ENCODE measurements at regions not wholly inside any gene's neighbourhood (a gene's known extent, or its start where the extent isn't known, plus 50 kb on each side); places are given as distances from the start of the nearest gene placed in this dataset.

DNA sequence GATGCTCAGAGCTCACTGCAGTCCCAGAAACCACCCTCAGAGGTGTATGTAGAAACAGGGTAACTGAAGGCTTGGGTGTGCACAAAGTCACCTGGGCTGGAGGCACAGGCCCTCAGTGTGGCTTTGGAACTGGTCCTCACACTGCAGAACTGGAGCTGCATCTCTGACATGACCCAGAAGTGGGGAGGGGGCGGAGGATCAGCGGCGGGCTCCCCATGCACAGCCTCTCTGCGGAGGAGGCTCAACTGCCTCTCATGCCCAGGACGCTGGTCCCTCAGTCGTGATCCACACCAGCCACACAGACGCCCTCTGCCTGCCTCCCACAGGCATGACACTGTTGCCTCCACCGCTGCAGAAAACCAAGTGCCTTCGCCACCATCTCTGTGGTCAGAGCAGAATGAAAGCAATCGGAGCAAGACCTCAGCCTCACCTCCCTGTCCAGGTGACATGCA lies 73.7 kb downstream of the TM2D3 start (continued):
- TF ChIP-seq ZNF275 (CRISPR knock-in tag; IDR thresholded peaks at IDR 0.05; ENCODE audit: borderline replicate concordance) (no peak), KLF12 (CRISPR knock-in tag; IDR thresholded peaks at IDR 0.05; ENCODE audit: borderline replicate concordance) (no peak), ZNF343 (CRISPR knock-in tag; IDR thresholded peaks at IDR 0.05) (no peak), RELA (CRISPR knock-in tag; IDR thresholded peaks at IDR 0.05) (no peak), MBNL3 (CRISPR knock-in tag; conservative IDR thresholded peaks at IDR 0.05) (no peak), KDM3A (CRISPR knock-in tag; IDR thresholded peaks at IDR 0.05; ENCODE audit: low read depth) (no peak), TBP (CRISPR knock-in tag; IDR thresholded peaks at IDR 0.05) (no peak), NRL (CRISPR knock-in tag; IDR thresholded peaks at IDR 0.05; ENCODE audit: borderline replicate concordance) (peak; percentile 63; the same call in 1 of the 2 replicates), ZSCAN31 (CRISPR knock-in tag; IDR thresholded peaks at IDR 0.05; ENCODE audit: low read depth) (no peak), SKIL (CRISPR knock-in tag; IDR thresholded peaks at IDR 0.05; ENCODE audit: borderline replicate concordance) (no peak), PCBP2 (optimal IDR thresholded peaks at IDR 0.05; ENCODE audit: low read depth, low read length, poor library complexity, severe bottlenecking) (no peak), SUZ12 (IDR thresholded peaks at IDR 0.05; ENCODE audit: low read depth, low read length) (no peak), ZNF720 (CRISPR knock-in tag; IDR thresholded peaks at IDR 0.05) (no peak), RBM39 (IDR thresholded peaks at IDR 0.05; ENCODE audit: low read depth, low read length, poor library complexity, severe bottlenecking) (no peak), ZNF619 (CRISPR knock-in tag; IDR thresholded peaks at IDR 0.05) (no peak), BRD4 (CRISPR knock-in tag; IDR thresholded peaks at IDR 0.05) (no peak), NFIC (IDR thresholded peaks at IDR 0.05; ENCODE audit: low read length) (no peak), FOXO1 (CRISPR knock-in tag; IDR thresholded peaks at IDR 0.05) (no peak), PAWR (CRISPR knock-in tag; IDR thresholded peaks at IDR 0.05; ENCODE audit: borderline replicate concordance) (no peak), ZNF331 (CRISPR knock-in tag; IDR thresholded peaks at IDR 0.05) (0 out of 2 replicates have a peak, but pooled peaks have one; percentile 29), RXRB (CRISPR knock-in tag; IDR thresholded peaks at IDR 0.05; ENCODE audit: borderline replicate concordance) (no peak)
- TF ChIP-seq, protein P1, sequence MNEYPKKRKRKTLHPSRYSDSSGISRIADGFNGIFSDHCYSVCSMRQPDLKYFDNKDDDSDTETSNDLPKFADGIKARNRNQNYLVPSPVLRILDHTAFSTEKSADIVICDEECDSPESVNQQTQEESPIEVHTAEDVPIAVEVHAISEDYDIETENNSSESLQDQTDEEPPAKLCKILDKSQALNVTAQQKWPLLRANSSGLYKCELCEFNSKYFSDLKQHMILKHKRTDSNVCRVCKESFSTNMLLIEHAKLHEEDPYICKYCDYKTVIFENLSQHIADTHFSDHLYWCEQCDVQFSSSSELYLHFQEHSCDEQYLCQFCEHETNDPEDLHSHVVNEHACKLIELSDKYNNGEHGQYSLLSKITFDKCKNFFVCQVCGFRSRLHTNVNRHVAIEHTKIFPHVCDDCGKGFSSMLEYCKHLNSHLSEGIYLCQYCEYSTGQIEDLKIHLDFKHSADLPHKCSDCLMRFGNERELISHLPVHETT (CRISPR knock-in tag; conservative IDR thresholded peaks at IDR 0.05) = no peak
- TF ChIP-seq, protein P2, sequence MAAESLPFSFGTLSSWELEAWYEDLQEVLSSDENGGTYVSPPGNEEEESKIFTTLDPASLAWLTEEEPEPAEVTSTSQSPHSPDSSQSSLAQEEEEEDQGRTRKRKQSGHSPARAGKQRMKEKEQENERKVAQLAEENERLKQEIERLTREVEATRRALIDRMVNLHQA (CRISPR knock-in tag; IDR thresholded peaks at IDR 0.05) = no peak
- TF ChIP-seq, protein P3, sequence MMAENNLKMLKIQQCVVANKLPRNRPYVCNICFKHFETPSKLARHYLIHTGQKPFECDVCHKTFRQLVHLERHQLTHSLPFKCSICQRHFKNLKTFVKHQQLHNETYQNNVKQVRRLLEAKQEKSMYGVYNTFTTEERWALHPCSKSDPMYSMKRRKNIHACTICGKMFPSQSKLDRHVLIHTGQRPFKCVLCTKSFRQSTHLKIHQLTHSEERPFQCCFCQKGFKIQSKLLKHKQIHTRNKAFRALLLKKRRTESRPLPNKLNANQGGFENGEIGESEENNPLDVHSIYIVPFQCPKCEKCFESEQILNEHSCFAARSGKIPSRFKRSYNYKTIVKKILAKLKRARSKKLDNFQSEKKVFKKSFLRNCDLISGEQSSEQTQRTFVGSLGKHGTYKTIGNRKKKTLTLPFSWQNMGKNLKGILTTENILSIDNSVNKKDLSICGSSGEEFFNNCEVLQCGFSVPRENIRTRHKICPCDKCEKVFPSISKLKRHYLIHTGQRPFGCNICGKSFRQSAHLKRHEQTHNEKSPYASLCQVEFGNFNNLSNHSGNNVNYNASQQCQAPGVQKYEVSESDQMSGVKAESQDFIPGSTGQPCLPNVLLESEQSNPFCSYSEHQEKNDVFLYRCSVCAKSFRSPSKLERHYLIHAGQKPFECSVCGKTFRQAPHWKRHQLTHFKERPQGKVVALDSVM (CRISPR knock-in tag; IDR thresholded peaks at IDR 0.05) = peak; percentile 93
